GM21447 (cell line): ENCODE measurements at regions not wholly inside any gene's neighbourhood (a gene's known extent, or its start where the extent isn't known, plus 50 kb on each side); places are given as distances from the start of the nearest gene placed in this dataset.

Experiments used
- ATAC-seq: cut with Tn5 transposase; IDR thresholded peaks from one replicate; pipeline ENCODE4 v1.9.1; 2021; ENCODE audit not compliant: unreplicated experiment

DNA sequence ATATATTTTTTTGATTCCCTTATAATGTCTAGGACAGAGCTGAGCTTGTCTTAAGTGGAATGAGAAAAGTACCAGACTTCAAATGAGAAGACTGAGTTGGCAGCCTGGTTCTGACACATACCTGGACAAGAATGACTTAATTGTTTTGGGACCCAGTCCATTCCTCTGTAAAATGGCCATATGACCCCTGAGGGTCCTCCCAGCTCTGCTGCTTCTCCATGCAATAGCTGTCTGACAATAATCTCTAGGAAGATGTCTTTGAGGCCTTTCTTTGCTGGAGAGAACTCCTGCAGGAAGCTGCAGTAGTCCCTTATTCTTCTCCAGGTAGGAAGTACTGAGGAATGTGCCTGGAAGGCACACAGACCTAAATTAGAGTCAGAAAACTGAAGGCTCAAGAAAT, 55.9 kb upstream of the SLIT3 start:
- ATAC-seq, result no peak

DNA sequence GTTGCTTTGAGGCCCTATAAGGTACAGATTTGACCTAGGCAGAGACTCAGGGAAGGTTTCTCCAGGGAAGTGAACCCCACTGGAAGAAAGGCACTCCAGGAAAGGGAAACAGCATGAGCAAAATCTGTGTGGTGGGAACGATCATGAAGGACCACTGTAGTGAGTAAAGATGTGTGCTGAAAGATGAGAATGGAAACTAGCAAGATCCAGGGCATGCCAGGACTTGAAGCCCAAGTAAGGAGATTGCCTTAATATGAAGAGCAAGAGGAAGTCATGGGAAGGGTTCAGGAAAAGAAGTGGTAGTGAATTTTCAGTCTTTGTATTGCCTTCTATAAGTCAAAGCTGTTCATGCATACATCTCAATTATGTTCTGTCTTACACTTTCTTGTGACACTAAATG, 55.2 kb upstream of the SLIT3 start:
- no peak for ATAC-seq

DNA sequence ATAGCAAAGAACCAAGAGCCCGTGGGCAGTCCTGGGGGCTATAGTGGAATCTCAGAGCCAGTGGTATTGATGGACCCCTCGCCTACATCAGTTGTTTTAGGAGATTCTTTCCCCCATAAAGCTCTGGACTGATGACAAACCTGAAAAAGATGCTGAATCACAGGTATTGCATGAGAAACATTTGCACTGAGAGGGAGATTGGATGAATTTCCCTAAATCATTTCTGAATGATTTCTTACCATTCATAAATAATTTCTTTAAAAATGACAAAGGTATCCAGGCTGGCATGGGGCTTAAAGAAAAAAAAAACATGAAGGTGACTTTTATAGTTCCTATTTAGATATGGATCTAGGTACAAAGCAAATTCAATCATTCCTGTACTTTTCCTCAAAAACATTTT, 54.0 kb upstream of the SLIT3 start:
- ATAC-seq, result no peak

DNA sequence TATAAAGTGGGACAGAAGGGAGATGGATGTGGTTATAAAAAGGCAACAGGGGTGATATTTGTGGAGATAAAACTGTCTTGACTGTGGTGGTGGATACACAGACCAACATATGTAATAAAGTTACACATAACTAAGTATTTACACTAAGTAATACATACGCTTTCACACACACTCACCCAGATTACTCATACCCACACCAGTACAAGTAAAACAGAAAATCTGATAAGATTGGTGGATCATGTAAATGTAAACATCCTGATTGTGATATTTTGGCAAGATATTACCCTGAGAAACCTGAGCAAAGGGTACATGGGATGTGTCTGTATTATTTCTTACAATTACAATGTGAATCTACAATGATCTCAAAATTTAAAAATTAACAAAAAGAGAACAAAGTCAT, 53.3 kb upstream of the SLIT3 start:
- ATAC-seq, result no peak

DNA sequence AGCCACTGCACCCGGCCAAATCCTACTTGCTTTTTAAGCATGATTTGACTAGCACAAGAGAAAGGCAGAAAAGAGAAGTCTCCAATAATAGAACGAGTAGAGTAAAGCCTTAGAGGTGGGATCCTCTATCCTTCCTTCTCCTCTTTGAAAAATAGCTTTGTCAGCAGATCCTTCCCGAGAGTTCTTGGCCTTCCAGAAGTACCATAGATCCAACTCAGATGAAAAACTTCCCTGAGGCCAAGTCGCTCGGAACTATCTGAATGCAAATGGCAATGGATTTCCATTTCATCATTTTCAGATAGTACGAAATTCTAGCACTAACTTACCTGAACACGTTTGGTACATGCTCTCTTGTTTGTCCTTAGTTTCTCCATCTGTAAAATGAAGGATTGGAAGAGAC, 52.0 kb upstream of the SLIT3 start:
- no peak for ATAC-seq

DNA sequence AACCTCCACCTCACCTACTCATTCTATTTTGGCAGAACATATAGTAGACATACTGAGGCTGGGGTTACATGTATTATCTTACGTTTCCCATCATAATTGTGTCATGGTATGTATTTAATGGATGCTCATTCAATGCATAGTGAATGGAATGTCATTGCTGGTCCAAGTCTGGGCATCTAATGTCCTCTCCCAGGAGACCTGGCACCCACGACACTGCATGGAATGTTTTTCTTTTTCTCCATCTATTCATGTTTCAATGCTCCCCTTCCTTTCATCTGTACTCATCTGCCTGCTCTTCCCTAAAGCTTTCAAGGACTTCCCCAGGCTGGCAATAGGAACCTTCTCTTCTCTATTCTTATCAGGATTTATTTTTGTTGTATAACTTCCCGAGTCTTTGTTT, 50.8 kb upstream of the SLIT3 start:
- no peak for ATAC-seq

DNA sequence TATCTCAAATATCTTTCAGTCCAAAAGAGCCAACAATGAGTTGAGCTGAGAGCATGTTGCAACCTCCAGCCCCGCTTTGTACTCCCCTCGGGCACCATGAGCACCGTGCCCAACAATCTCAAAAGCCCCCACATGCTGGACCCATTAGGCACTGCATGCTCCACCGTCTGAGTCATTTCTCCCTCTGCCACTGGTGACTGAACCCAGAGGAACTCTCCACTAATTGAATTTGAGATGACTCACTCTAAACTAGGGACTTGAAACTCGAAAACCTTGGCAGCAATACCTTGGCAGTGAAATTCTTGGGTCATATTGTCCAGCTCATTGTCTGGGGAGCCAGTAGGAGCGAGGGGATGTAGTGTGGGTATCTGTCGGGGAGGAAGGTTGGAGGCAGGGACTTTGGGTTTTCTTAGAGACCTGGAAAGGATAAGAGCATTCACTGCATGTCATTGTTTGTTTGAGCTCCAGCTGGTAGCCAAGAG, 49.9 kb upstream of the SLIT3 start:
- ATAC-seq, result no peak
